ENCODE measurements at regions not wholly inside any gene's neighbourhood (a gene's known extent, or its start where the extent isn't known, plus 50 kb on each side); places are given as distances from the start of the nearest gene placed in this dataset.

DNA sequence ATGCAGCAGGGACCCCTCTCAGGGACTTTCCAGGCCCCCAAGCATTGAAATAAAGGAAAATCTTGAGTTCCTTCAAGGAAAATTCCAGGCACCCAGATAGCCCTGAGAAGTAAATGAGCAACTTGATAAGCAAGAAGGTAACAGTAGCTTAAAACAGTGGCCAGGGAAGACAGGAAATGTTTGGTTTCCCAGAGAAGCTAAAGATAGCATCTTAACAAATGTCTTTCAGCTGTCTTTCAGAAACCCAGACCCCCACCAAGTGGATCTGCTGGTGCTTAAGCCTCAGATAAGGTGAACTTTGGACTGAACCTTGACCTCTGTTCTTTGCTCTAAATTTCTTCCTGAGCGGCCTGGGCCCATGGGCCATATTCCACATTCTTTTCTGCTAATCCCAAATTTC is 117.8 kb upstream of the CST7 start:
- no peaks in the 10 kb centered on the region for H3K79me2 ChIP-seq (ENCODE audit: control insufficient read depth, insufficient read depth, low read length)
- intact Hi-C loops (cut with micrococcal nuclease): no loop called here
- H4K20me1 ChIP-seq (replicated peaks; ENCODE audit: control insufficient read depth, extremely low read depth, insufficient read depth, low read length): no peaks in the 10 kb centered on the region
- no peaks in the 10 kb centered on the region for H3K27me3 ChIP-seq (ENCODE audit: control insufficient read depth in 2 of 2, insufficient read depth in 2 of 2, low read length in 2 of 2)
- no peaks in the 10 kb centered on the region for H3K36me3 ChIP-seq (ENCODE audit: control insufficient read depth in 2 of 2, extremely low read depth in 1 of 2, insufficient read depth in 2 of 2, low read length in 2 of 2)
- TF ChIP-seq EZH2 (IDR thresholded peaks at IDR 0.05; ENCODE audit: borderline replicate concordance, low read depth, low read length, severe bottlenecking) (no peak), POLR2A (IDR thresholded peaks at IDR 0.05; ENCODE audit: low read depth, low read length) (no peak), GATA2 (IDR thresholded peaks at IDR 0.05; ENCODE audit: insufficient read depth, insufficient read length, low read depth, low read length) (no peak), FOS (IDR thresholded peaks at IDR 0.05; ENCODE audit: borderline replicate concordance, insufficient read depth, low read length) (no peak), MYC (IDR thresholded peaks at IDR 0.05; ENCODE audit: low read depth, low read length) (no peak), JUN (IDR thresholded peaks at IDR 0.05; ENCODE audit: borderline replicate concordance, insufficient read depth, insufficient read length, low read depth) (no peak), POLR2AphosphoS5 (IDR thresholded peaks at IDR 0.05; ENCODE audit: insufficient read depth, low read depth, low read length) (no peak)
- TF ChIP-seq, protein P1, sequence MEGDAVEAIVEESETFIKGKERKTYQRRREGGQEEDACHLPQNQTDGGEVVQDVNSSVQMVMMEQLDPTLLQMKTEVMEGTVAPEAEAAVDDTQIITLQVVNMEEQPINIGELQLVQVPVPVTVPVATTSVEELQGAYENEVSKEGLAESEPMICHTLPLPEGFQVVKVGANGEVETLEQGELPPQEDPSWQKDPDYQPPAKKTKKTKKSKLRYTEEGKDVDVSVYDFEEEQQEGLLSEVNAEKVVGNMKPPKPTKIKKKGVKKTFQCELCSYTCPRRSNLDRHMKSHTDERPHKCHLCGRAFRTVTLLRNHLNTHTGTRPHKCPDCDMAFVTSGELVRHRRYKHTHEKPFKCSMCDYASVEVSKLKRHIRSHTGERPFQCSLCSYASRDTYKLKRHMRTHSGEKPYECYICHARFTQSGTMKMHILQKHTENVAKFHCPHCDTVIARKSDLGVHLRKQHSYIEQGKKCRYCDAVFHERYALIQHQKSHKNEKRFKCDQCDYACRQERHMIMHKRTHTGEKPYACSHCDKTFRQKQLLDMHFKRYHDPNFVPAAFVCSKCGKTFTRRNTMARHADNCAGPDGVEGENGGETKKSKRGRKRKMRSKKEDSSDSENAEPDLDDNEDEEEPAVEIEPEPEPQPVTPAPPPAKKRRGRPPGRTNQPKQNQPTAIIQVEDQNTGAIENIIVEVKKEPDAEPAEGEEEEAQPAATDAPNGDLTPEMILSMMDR (IDR thresholded peaks at IDR 0.05; ENCODE audit: extremely low read depth in 1 of 2, insufficient read depth in 1 of 2, low read depth in 1 of 2, low read length in 2 of 2): no peak
- TF ChIP-seq, protein P2, sequence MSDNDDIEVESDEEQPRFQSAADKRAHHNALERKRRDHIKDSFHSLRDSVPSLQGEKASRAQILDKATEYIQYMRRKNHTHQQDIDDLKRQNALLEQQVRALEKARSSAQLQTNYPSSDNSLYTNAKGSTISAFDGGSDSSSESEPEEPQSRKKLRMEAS (IDR thresholded peaks at IDR 0.05; ENCODE audit: insufficient read depth, insufficient read length): no peak
- H3K27ac ChIP-seq (ENCODE audit: insufficient read depth, low read depth, low read length): no peak overlapping the region
- FAIRE-seq (no peak), DNase-seq (ENCODE audit: low read depth, low spot score) (no peak)
- H3K4me2 ChIP-seq (ENCODE audit: insufficient read depth, low read length): no peak overlapping the region
- dilution Hi-C loops (cut with MboI; ENCODE audit: extremely low pct_ligation_motif_present, low sequenced_read_pairs): no loop called here
- CTCF ChIA-PET: no interaction called here
- BruUV-seq (replicated peaks): no TSS peak
- no peak overlapping the region for H2AFZ ChIP-seq (ENCODE audit: low read depth, low read length)
- POLR2A ChIA-PET: no interaction called here
- H3K4me3 ChIP-seq (replicated peaks in 1 of 3; ENCODE audit: insufficient read depth in 1 of 3, low read depth in 1 of 3, low read length in 3 of 3): no peak overlapping the region
- H3K9me3 ChIP-seq (replicated peaks; ENCODE audit: control insufficient read depth, insufficient read depth, low read length): no peaks in the 10 kb centered on the region
- H3K4me1 ChIP-seq (ENCODE audit: control insufficient read depth, extremely low read depth, insufficient read depth, low read length): no peaks in the 10 kb centered on the region
- H3K9me1 ChIP-seq (replicated peaks; ENCODE audit: control insufficient read depth, extremely low read depth, insufficient read depth, low read length): no peaks in the 10 kb centered on the region
- no peak overlapping the region for H3K9ac ChIP-seq (replicated peaks; ENCODE audit: extremely low read depth, insufficient read depth, low read length)

All from endothelial cell of umbilical vein (primary cell).